ENCODE measurements at regions not wholly inside any gene's neighbourhood (a gene's known extent, or its start where the extent isn't known, plus 50 kb on each side); places are given as distances from the start of the nearest gene placed in this dataset.

- H3K9me2 ChIP-seq (replicated peaks; ENCODE audit: control insufficient read depth, low read length) = no peaks in the 10 kb centered on the region
- no peak overlapping the region for H3K4me2 ChIP-seq (ENCODE audit: low read length)
- no peaks in the 10 kb centered on the region for H3F3A ChIP-seq (ENCODE audit: control insufficient read depth, insufficient read depth)
- H3K4me1 ChIP-seq (ENCODE audit: control insufficient read depth, low read length) = no peaks in the 10 kb centered on the region
- no peak overlapping the region for H3K27ac ChIP-seq (ENCODE audit: low read depth, low read length)
- no peak overlapping the region for H3K4me3 ChIP-seq (ENCODE audit: low read length)
- H3K36me3 ChIP-seq (ENCODE audit: control insufficient read depth, low read length) = no peaks in the 10 kb centered on the region
- H4K20me1 ChIP-seq (ENCODE audit: control insufficient read depth, insufficient read depth, low read depth, low read length) = no peaks in the 10 kb centered on the region
- H3K79me2 ChIP-seq (ENCODE audit: control insufficient read depth, low read length) = no peaks in the 10 kb centered on the region
- no peaks in the 10 kb centered on the region for H3K9me3 ChIP-seq (ENCODE audit: control insufficient read depth, insufficient read depth, low read length)
- no peak for TF ChIP-seq EZH2phosphoT487 (IDR thresholded peaks at IDR 0.05; ENCODE audit: borderline replicate concordance, low read length)
- no peak for TF ChIP-seq CTCF (IDR thresholded peaks at IDR 0.05; ENCODE audit: low read depth, low read length, poor library complexity, severe bottlenecking)
- H3K27me3 ChIP-seq (ENCODE audit: control insufficient read depth, low read length) = no peaks in the 10 kb centered on the region
Observed at GRCh38 chr2:217722883-217723472, 279.8 kb downstream of the TNS1 start.

GRCh38 chr2:217717646-217718045, 285.1 kb downstream of the TNS1 start:
- no peaks in the 10 kb centered on the region for H3K27me3 ChIP-seq (ENCODE audit: control insufficient read depth, low read length)

GRCh38 chr2:217715484-217715883, 287.3 kb downstream of the TNS1 start:
- H3K27ac ChIP-seq (ENCODE audit: low read depth, low read length) = no peak overlapping the region
- H4K20me1 ChIP-seq (ENCODE audit: control insufficient read depth, insufficient read depth, low read depth, low read length) = no peaks in the 10 kb centered on the region
- H3F3A ChIP-seq (ENCODE audit: control insufficient read depth, insufficient read depth) = no peaks in the 10 kb centered on the region
- TF ChIP-seq CTCF (IDR thresholded peaks at IDR 0.05; ENCODE audit: low read depth, low read length, poor library complexity, severe bottlenecking) = no peak
- TF ChIP-seq EZH2phosphoT487 (IDR thresholded peaks at IDR 0.05; ENCODE audit: borderline replicate concordance, low read length) = no peak
- H3K9me3 ChIP-seq (ENCODE audit: control insufficient read depth, insufficient read depth, low read length) = no peaks in the 10 kb centered on the region
- H3K9me2 ChIP-seq (replicated peaks; ENCODE audit: control insufficient read depth, low read length) = no peaks in the 10 kb centered on the region
- H3K79me2 ChIP-seq (ENCODE audit: control insufficient read depth, low read length) = no peaks in the 10 kb centered on the region
- H3K4me1 ChIP-seq (ENCODE audit: control insufficient read depth, low read length) = no peaks in the 10 kb centered on the region
- no peaks in the 10 kb centered on the region for H3K27me3 ChIP-seq (ENCODE audit: control insufficient read depth, low read length)
- no peak overlapping the region for H3K4me3 ChIP-seq (ENCODE audit: low read length)
- no peaks in the 10 kb centered on the region for H3K36me3 ChIP-seq (ENCODE audit: control insufficient read depth, low read length)
- H3K4me2 ChIP-seq (ENCODE audit: low read length) = no peak overlapping the region

More at GRCh38 chr2:217717646-217718045, 285.1 kb downstream of the TNS1 start:
- no peaks in the 10 kb centered on the region for H3K9me3 ChIP-seq (ENCODE audit: control insufficient read depth, insufficient read depth, low read length)
- H3K27ac ChIP-seq (ENCODE audit: low read depth, low read length) = no peak overlapping the region
- H3K9me2 ChIP-seq (replicated peaks; ENCODE audit: control insufficient read depth, low read length) = no peaks in the 10 kb centered on the region
- TF ChIP-seq CTCF (IDR thresholded peaks at IDR 0.05; ENCODE audit: low read depth, low read length, poor library complexity, severe bottlenecking) = no peak
- no peak for TF ChIP-seq EZH2phosphoT487 (IDR thresholded peaks at IDR 0.05; ENCODE audit: borderline replicate concordance, low read length)
- no peak overlapping the region for H3K4me3 ChIP-seq (ENCODE audit: low read length)
- H3K79me2 ChIP-seq (ENCODE audit: control insufficient read depth, low read length) = no peaks in the 10 kb centered on the region
- H3K4me1 ChIP-seq (ENCODE audit: control insufficient read depth, low read length) = no peaks in the 10 kb centered on the region
- no peak overlapping the region for H3K4me2 ChIP-seq (ENCODE audit: low read length)
- H3K36me3 ChIP-seq (ENCODE audit: control insufficient read depth, low read length) = no peaks in the 10 kb centered on the region
- H3F3A ChIP-seq (ENCODE audit: control insufficient read depth, insufficient read depth) = no peaks in the 10 kb centered on the region
- no peaks in the 10 kb centered on the region for H4K20me1 ChIP-seq (ENCODE audit: control insufficient read depth, insufficient read depth, low read depth, low read length)

Data from DOHH2 (cell line).